Urothelium cell line (cell line): ENCODE measurements at regions not wholly inside any gene's neighbourhood (a gene's known extent, or its start where the extent isn't known, plus 50 kb on each side); places are given as distances from the start of the nearest gene placed in this dataset.

ENCODE experiments used
- DNase-seq: peaks from one replicate; pipeline ENCODE4 v3.0.0; 2011; ENCODE audit warnings: low spot score, mixed read lengths
- FAIRE-seq: peaks from 2 replicates; lab custom pipeline; 2011; peaks lifted over from hg19 to GRCh38; lab: Jason Lieb, UNC

GRCh38 chr2:45180779-45181178 lies 171.5 kb upstream of the SIX2 start:
- no peak for FAIRE-seq
- no peak for DNase-seq

- no peak for DNase-seq
- FAIRE-seq, result peak; percentile 32
Measured at GRCh38 chr2:45180033-45180746, 170.9 kb upstream of the SIX2 start.

- FAIRE-seq, result no peak
Measured at GRCh38 chr2:45178854-45179253, 169.6 kb upstream of the SIX2 start.

GRCh38 chr2:45178359-45178758 lies 169.1 kb upstream of the SIX2 start:
- DNase-seq (no peak), FAIRE-seq (no peak)

More at GRCh38 chr2:45178854-45179253, 169.6 kb upstream of the SIX2 start:
- DNase-seq, result no peak

GRCh38 chr2:45177870-45178269 lies 168.6 kb upstream of the SIX2 start:
- DNase-seq, result peak; percentile 78
- FAIRE-seq, result peak; percentile 73

GRCh38 chr2:45176390-45176789 lies 167.1 kb upstream of the SIX2 start:
- DNase-seq (no peak), FAIRE-seq (no peak)

GRCh38 chr2:45173513-45173912 lies 164.3 kb upstream of the SIX2 start:
- FAIRE-seq (peak; percentile 83), DNase-seq (peak; percentile 62)

GRCh38 chr2:45172760-45173392 lies 163.6 kb upstream of the SIX2 start:
- FAIRE-seq, result no peak

GRCh38 chr2:45172142-45172541 lies 162.9 kb upstream of the SIX2 start:
- FAIRE-seq, result no peak

More at GRCh38 chr2:45172760-45173392, 163.6 kb upstream of the SIX2 start:
- no peak for DNase-seq

GRCh38 chr2:45171136-45171501 lies 161.9 kb upstream of the SIX2 start:
- no peak for DNase-seq

More at GRCh38 chr2:45172142-45172541, 162.9 kb upstream of the SIX2 start:
- DNase-seq, result no peak

GRCh38 chr2:45170191-45171135 lies 161.2 kb upstream of the SIX2 start:
- DNase-seq, result no peak
- FAIRE-seq, result no peak

More at GRCh38 chr2:45171136-45171501, 161.9 kb upstream of the SIX2 start:
- FAIRE-seq, result no peak

GRCh38 chr2:45169339-45170190 lies 160.3 kb upstream of the SIX2 start:
- DNase-seq (no peak), FAIRE-seq (no peak)

- DNase-seq (no peak), FAIRE-seq (no peak)
Measured at GRCh38 chr2:45168711-45169338, 159.6 kb upstream of the SIX2 start.

- DNase-seq (no peak), FAIRE-seq (no peak)
Measured at GRCh38 chr2:45167920-45168629, 158.8 kb upstream of the SIX2 start.

GRCh38 chr2:45166229-45166890 lies 157.1 kb upstream of the SIX2 start:
- DNase-seq (no peak), FAIRE-seq (no peak)

GRCh38 chr2:45162711-45163110 lies 153.5 kb upstream of the SIX2 start:
- FAIRE-seq, result no peak
- no peak for DNase-seq

GRCh38 chr2:45156605-45157004 lies 147.4 kb upstream of the SIX2 start:
- FAIRE-seq (no peak), DNase-seq (no peak)

- no peak for FAIRE-seq
- DNase-seq, result no peak
Measured at GRCh38 chr2:45154606-45155155, 145.4 kb upstream of the SIX2 start.
